GM19455 (cell line): ENCODE measurements at regions not wholly inside any gene's neighbourhood (a gene's known extent, or its start where the extent isn't known, plus 50 kb on each side); places are given as distances from the start of the nearest gene placed in this dataset.
"Not testable (repeated sequence)": the region's sequence is repeated elsewhere in the genome, so short reads cannot be mapped to it uniquely, and the experiment has no call there.

Experiments
- ATAC-seq: cut with Tn5 transposase; IDR thresholded peaks from one replicate; pipeline ENCODE4 v1.9.1; 2021; ENCODE audit not compliant: unreplicated experiment

DNA sequence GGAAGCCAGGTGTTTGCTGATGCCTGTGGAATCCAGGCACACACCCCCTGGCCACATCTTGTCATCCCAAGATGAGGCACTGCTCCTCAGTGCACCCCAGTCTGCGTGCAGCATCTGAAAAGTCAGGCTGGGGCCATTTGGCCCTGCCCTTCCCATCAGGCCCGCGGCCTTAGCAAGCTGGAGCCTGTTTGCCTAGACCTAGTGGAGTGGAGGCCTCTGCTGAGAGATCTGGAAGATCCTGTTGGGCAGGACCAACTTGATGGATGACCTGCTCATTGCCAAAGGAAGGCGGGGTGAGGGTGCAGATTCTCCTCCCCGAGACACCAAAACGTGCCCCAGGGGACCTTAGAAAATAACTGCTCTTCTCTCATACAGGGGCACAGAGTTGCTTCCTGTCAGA, 220.2 kb downstream of the SHQ1 start:
- ATAC-seq = no peak

DNA sequence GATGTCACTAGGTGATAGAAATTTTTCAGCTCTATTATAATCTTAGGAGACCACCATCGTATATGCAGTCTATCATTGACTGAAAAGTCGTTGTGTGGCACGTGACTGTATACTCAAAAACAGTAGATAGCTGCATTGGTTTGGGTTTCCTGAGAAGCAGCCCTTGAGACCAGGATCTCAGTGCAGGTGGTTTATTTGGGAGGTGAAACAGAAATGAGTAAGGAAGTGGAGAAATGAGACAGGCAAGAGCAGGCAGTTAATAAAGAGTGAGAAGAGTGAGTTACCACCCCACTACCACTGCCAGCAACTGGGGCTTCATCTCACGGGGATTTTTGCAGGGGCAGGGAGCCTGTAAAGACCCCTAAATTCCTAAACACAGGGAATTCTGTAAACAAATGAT, 221.0 kb downstream of the SHQ1 start:
- no peak for ATAC-seq

DNA sequence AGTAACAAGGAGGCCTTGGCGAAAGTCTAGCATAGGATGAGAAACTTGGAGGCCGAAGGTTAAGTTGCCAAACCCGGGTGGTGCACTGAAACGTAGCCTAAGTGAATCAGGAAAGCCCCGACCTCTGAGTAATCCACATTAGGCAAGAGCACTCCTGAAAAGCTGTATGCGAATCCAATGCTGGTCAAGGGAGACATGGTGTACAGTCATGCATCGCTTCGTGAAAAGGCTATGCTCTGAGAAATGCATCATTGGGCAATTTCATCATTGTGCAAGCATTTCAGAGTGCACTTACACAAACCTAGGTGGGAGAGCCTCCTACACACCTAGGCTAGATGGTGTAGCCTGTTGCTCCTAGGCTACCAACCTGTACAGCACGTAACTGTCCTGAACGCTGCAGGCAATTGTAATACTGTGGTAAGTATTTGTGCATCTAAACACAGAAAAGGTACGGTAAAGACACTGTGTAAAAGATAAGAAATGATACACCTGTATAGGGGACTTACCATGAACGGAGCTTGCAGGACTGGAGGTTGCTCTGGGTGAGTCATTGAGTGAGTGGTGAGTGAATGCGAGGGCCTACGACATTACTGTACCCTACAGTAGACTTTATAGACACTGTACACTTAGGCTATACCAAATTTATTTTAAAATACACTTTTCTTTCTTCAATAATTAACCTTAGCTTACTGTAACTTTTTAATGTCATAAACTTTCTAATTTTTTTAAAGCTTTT, 222.5 kb downstream of the SHQ1 start:
- ATAC-seq = no peak

DNA sequence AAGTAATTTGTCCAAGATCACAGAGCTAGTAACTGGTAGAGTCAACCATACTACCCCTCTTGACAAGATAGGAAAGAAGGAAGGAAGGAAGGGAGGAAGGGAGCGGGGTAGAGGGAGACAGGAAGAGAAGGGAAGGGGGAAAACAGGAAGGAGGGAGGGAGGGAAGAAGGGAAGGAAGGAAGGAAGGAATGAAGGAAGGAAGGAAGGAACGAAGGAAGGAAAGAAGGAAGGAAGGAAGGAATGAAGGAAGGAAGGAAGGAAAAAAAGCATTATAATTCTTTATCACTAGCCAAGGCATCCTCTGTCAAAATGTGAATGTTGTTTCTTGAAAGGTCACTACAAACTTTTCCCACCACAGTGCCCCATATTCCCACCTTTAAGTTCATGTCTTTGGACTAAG, 223.6 kb downstream of the SHQ1 start:
- ATAC-seq = no peak

DNA sequence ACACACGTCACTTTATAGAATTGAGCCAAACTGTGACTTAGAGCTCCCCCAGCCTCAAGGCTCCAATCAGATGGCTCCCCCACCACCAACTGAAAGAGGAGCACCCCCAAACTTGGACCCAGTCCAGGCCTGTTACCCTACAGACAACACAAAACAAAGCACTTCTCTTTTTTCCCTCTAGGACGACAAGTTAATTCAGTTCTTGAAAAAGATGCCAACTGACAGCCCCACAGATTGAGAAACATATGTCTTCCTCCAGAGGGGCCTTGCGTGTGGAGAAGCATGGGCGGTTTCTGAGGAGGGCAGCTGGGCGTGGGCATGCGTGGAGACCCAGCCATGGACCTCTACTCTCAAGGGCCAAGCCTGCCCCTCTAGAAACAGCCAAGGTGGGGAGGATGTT, 229.5 kb downstream of the SHQ1 start:
- no peak for ATAC-seq

DNA sequence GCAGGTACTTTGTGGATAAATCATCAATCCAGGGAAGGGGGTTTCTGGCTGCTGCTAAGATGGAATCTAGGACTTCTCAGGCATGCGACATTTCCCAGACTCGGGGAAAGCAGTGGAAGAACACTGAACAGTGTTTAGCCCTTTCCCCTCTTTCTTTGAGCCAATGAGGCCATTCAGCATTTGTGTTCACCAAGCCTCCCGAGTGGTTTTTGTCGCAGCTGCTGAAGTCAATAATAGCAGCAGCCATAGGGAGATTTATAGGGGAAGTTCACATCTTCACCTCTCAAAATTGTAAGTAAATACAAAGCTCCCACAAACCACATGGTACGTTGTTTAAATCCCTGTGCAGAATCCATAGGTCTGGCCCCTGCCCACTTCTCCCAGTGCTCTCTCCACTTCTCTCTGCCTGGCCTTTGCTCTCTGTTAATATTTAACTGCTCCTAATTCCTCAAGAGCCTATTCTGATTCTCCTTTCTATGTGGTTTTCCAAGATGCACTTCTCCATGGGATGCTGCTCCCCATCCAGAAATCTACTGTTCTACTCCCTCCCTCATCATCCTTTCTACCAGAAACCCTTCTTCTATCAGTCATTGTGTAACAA, 230.7 kb downstream of the SHQ1 start:
- no peak for ATAC-seq

DNA sequence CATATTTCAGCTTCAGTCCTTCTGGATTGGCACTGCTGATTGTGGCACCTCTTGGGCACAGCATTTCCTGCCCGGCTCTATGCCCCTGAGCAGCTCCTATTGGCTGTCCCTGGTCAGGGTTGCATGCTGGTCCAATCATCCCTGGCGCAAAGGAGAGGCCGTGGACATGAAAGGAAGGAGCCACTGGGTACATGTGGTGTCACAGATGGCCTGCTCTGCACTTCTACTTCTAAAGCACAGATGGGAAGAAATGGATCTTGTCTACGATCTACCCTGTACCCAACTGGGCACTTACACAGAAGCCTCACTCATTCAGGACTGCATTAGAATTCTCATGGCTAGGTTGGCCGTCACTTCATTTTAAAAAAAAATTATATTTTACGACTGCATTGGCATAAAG, 232.5 kb downstream of the SHQ1 start:
- ATAC-seq = no peak

DNA sequence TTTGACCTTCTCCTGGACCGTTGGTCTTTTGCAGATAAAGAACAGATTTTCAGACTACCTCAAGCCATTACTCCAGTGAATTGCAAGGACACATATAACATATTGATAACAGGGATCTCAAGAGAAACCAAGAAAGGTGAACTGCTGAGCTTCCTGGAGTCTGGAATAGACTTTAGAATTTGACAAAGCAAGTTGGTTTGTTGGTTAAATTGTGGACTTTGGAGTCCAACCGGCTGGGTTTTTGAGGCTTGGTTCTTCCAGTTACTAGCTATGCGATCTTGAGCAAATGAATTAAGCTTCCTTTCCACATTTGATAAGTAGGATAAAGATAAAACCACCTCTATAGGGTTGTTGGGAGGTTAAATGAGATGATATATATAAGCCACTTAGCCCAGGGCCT, 233.1 kb downstream of the SHQ1 start:
- no peak for ATAC-seq

DNA sequence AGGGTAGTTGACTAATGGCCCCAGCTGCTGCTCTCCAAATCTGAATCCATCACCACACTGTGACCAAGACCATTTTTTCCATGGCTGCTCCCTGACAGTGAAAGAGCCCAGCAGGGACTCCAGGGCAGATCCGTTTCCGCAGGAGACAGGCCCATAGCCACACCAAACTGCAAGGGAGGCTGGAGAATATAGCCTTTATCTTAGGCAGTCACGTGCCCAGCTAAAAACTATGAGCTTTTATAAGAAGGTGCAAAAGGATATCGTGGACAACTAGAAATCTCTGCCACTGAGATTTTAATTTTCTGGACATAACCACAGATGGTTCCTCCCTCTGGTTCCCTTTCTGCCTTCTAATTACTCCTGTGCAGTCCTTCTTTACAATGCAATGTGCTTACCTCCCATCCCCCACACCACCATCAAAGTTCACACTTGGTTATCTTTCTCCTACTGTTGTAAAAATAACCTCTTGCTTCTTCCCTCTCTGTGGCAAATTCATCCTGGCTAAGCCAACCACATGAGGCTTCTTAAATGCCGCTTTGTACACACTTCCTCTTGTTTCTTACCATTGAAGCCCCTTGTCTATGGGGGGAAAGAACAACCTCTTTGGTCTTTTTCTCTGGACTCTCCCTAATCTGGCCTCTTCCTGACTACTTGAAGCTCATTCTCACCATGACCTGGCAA, 233.7 kb downstream of the SHQ1 start:
- no peak for ATAC-seq

DNA sequence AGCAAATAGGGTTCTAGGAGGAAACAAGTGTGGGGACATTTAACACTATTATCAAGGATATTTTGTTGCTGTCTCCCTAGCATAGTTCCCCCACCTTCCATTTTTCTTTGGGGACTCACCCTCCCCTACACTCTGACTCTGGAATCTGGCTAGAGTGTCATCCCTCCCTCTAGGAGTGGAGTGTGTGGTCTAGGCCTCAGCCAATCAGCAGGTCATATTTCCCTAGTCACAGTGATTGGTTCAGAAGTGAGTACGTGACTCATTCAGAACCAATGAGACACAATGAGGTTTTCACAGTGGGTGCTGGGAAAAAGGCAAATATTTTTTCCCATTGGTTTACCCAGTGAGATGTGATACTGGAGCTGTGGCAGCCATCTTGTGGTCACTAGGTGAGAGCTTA, 234.4 kb downstream of the SHQ1 start:
- ATAC-seq = no peak

DNA sequence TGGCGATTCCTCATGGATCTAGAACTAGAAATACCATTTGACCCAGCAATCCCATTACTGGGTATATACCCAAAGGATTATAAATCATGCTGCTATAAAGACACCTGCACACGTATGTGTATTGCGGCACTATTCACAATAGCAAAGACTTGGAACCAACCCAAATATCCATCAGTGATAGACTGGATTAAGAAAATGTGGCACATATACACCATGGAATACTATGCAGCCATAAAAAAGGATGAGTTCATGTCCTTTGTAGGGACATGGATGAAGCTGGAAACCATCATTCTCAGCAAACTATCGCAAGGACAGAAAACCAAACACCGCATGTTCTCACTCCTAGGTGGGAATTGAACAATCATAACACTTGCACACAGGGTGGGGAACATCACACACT, 239.1 kb downstream of the SHQ1 start:
- not testable (repeated sequence) for ATAC-seq

DNA sequence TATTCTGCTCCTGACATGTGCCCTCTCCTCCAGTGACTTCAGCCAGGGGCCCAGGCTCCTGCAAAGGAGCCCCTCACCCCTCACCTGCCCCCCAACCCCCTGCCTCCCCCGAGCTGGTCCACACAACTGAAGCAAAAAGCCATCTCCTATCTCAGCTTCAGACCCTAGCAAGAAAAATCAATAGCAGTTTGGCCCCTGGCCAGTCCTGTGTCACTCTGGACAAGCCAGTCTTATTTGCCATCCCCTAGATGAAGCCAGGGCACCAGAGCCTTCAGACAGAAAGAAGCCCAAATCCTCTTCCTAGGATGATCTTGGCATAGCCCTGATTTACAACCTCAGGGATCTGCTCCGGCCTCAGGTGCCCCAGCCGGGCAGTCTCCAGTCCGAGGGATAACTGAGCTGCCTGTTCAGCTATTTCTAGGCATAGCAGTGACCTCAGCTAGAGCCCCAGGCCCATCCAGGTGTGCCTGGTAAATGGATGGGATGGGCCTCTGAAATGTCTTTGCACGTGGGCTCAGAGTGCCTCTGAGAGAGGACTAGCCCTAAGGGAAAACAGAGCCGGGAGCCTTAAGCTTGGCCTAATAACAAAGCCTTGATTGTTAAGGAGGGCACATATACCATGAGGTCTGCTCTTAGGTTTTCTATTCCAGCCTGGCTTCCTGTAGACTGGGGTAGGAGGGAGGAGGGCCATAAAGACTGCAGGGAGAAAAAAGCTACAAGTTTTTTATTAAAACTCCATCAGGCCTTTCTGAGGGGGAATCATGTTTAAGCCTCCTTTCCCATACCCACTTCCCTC, 242.0 kb downstream of the SHQ1 start:
- ATAC-seq = no peak

DNA sequence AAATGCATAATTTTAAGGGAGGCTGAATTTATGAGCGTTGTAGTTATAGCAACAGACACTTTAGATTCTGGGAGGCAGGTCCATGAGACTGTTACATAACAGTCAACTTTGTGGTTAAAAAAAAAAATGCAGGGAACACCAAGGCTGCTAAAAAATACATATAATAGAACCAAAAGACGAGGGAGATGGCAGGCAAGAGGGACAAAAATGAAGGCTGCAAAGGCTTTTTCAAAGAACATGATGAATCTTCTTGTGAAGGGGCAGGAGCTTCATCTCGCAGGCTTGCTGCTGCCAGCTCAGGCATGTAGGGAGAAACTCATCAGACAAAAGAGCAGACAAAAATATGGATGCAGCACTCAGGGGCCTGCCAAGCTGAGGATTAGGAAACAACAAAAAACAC, 243.9 kb downstream of the SHQ1 start:
- ATAC-seq = no peak

DNA sequence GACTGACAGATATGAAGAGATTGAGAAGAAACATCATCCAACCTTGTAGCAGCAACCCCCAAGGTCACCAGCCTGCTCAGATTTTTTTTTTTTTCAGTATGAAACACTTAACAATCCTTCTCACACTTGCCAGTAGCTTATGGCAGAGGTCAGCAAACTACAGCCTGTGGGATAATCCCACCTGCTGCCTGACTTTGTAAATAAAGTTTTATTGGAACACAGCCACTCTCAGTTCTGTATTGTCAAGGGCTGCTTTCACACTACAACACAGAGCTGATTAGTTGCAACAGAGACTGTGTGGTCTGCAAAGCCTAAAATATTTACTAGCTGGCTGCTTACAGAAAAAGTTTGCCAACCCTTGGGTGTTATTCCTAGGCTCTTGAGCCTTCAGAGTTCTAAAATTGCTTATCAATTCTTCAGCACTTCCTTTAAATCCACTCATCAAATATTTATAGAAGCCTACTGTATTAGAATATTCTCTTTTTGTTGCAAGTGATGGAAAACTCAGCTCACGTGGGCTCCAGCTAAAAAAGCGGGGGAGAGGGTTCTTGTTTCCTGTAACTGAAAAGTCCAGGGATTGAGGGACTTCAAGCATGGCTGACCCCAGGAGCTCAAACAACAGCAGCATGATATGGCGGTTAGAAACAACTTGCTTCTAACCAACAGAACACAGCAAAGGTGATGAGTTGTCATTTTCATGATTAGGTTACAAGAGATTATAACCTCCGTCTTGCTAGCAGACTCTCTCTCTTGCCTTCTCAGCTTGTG, 246.1 kb downstream of the SHQ1 start:
- no peak for ATAC-seq

DNA sequence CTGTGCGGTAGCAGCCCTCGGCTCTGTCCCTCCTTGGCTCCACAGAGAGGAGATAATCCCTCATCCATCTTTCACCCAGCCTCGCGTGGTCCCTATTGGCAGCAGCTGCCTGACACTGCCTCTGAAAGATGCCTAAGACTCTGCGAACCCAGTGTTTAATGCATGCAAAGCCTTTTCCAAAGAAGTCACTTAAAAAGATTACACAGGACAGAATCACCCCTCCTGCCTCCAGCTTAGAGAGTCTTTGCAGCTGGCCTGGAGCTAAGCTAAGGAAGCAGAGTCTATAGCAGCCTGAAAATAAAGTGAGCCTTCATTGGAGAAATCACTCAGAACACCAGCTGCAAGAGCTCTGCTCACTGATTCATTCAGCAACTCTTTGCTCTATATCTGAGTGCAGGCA, 247.2 kb downstream of the SHQ1 start:
- ATAC-seq = no peak

DNA sequence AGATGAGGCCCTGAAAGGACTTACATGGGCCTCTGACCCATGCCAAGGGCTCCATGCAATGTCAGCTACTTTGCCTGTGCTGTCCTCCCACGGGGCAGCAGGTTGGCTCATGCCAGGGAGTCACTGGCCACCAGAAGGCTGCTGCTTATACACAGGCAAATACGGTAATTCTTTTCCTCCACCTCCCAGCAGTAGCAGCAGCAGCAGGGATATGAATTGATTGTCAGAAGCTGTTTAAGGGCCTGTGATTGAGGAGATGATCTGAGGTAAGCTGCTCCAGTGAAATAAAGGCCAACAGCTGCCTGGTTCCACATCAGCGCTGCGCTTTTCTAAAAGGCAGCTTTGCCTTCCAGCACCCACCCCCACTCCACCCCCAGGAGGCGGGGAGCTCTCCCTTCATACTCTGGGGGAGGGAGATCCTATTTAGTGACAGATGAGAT, 250.5 kb downstream of the SHQ1 start:
- no peak for ATAC-seq

DNA sequence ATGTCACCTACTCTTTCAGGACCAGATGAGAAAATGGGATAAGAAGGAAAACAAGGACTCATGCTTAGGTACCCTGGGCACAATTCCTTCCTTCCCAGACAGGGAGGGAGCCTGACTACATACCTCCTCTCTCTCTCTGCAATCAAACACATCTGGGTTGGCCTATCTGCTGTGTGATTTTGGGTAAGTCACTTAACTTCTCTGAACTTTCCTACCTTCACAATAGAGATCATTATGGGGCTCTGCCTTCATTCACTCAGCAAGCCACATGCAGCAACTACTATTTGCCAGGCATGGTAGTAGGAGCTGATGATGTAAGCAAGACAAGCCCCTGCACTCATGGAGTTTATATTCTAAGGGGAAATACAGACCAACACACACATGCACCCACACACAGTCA, 251.2 kb downstream of the SHQ1 start:
- ATAC-seq = no peak

DNA sequence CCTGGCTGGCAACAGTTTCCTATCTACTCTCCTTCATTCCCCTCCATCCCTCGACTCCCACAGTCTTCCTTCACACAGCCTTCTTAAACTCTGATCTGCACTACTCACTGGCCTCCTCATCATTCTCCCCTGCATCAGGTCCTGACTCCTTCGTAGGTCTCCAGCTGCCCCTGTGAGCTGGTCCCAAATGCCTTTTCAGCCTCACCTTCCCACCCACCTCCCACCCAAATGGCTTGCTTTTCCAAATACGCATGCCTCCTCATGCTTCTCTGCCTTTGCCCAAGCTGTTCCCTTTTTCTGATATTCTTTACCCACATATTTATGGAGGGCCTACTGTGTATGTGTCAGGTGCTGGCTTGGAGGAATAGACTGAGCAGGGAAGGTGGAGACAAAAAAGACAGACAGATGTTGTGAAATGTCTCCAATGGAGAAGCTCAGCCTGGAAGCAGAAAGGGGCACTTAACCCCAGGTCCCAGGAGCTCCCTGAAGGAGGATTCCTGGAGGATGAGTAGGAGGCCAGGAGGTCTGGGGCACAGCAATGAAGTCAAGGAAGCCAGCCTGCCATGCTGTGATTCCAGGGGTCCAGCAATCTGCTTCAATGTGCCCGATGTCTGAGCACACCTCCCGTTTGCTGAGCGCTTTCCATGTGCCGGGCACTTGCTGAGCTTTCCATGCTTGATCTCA, 252.2 kb downstream of the SHQ1 start:
- ATAC-seq = no peak

DNA sequence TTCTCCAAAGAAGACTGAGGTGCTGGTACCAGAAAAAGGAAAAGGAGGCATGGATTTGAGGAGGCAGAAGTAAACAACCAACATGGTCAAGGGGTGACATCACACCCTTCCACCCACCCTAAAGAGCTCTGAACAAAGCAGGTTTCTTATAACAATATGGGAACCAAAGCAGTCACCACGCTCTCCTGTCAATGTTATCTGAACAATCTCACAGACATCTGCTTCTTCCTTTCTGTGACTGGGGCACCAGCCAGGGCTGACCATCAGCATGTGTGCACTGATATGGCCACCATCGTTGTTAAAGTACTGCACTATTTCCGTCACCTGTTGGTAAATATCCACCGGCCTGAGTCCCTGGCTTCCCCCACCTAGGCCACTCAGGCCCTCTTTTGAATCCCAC, 252.9 kb downstream of the SHQ1 start:
- ATAC-seq = no peak

DNA sequence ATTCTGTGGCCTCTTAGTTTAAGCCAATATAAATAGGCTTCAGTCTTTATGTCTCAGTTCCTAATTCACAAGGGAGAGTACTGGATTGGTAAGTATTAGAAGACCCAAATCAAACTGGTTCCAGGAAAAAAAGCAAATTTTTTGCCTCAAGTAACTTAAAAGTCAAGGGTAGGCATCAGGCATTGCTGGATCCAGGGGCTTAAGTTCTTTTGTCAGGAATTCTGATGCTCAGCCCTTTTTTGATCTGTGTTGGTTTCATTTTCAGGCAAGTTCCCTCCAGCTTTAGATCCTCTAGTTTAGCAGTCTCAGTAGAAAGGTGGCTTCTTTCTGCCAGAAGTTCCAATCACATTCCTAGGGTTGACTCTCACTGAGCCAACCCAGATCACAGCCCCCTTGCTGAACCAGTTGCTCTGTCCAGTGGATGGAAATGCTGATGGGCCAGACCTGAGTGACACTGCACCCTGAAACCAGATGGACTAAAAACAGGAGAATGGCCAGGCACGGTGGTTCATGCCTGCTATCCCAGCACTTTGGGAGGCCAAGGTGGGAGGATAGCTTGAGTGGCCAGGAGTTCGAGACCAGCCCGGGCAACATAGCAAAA, 253.5 kb downstream of the SHQ1 start:
- no peak for ATAC-seq
